Mesenteric fat pad (tissue), 1 donor: ENCODE measurements at regions not wholly inside any gene's neighbourhood (a gene's known extent, or its start where the extent isn't known, plus 50 kb on each side); places are given as distances from the start of the nearest gene placed in this dataset.

ENCODE experiments used
- DNase-seq: peaks from one replicate; pipeline ENCODE4 v3.0.0-alpha.2; 2020; ENCODE audit warnings: low spot score
- donor health status: DM: yes; HTN: yes; CAD: no.

DNA sequence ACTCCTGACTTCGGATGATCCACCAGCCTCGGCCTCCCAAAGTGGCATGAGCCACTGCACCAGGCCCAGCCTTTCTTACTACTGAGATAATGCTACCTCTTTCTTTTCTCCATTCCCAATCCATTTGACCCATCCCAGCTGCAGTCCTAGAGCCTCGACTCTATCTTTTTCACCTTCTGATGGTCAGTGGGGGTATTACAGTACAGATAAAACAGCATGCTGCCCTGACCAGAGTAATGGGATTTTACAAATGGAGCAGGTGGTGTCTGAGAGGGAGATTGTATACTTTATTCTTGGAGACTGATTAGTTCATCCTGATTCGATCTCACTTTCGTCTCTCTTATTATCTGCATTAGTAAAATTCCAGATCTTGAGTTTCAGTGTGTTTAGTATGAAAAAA is 238.6 kb upstream of the TNP1 start:
- no peak for DNase-seq

GRCh38 chr2:217097346-217097745 is 237.5 kb upstream of the TNP1 start:
- DNase-seq = no peak

DNA sequence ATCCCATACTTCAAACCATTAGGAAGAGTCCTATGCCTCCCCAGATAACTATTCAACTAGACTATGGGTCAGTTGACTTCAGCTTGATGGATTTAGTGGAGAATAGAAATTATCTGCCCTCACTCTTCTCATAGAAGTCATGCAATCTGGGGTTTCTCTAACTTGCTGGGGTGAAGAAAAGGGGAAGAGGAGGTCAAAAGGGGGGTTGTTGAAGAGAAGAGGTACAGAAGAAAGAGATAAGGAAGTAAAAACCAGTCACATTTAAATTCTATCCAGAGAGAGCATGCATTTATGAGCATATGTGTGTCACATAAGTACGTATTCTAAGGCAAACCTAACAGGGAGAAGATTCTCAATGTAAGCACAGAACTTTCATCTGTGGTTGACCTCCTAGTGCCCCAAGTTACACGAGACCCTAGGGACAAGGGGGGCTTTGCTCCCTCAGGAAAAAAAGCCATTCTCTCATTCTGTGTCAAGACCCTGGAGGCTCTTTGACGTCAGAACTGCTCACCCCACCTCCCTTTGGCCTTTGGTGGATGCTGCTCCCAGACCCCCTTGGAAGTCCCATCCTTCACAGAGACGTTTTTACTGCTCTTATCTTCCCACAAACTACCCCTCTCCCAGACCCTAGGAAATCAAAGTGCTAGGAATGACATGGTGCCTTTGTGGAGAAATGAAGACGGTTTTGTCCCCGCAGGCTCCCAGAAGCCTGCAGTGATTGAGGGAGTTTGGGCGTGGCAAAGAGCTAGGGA is 236.8 kb upstream of the TNP1 start:
- no peak for DNase-seq

GRCh38 chr2:217095511-217096205 is 235.8 kb upstream of the TNP1 start:
- DNase-seq = no peak

- DNase-seq = no peak
Observed at GRCh38 chr2:217092710-217093379, 233.0 kb upstream of the TNP1 start.

- no peak for DNase-seq
Observed at GRCh38 chr2:217091531-217091930, 231.7 kb upstream of the TNP1 start.

DNA sequence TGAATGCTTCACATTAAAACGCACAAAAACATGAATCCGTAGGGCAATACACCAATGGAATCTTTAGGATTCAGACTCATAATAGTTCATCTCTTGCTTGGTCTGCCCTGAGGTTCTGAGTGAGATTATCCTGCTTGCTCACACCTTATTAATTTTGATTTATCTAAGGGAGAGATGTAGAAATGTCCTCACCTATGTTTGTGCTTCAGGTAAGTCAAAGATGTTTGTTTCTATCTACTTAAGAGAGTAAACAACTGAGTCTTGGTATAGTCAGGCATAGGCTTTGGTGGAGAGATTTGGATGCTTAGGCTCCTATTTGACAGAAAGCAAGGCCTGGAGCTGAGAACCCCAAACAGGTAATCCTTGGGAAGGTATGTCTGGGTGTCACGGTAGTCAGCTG is 231.0 kb upstream of the TNP1 start:
- no peak for DNase-seq

DNA sequence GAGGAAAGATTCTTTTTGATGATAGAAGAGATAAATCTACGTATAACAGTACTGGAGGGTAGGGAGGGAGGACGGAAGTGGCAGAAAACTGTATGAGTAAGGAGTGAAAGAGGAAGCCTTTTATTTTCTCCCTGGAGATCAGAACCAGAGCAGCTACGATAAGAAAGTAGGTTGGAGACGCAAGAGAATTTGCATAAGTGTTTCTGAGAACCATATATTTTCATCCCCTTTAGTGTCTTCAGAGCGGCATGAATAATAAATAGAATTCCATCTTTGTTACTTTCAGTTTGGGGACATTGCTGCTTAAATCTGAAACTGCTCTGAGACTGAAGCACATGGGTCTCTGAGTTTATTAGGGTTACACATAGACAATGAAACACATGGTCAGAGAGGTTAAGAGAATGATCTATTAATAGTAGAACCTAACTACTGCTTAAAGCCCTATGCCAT is 230.2 kb upstream of the TNP1 start:
- no peak for DNase-seq

- no peak for DNase-seq
Observed at GRCh38 chr2:217086718-217087117, 226.9 kb upstream of the TNP1 start.

DNA sequence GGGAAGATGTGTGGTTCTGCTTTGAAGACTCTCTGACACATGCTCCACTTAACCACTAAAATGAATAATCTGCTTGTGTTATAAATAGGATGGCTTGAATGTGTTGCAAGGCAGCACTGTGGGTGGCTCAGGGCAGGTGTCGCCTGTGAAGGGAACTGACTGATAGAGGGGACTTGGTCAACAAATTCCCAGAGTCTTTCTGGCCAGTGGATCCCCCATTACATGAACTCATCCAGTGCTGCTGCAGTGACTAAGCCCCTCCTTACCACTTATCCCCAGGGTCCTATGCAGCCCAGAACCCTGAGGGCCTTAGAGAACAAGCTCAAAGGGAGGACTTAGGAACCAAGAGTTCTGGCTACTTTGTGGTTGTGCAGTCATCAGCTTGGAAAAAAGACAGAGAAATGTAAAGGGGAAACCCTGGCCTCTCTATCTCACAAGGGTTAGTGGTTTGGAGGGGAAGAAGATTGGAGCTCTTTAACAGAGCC is 226.2 kb upstream of the TNP1 start:
- no peak for DNase-seq

- DNase-seq = no peak
Observed at GRCh38 chr2:217085543-217085942, 225.7 kb upstream of the TNP1 start.

- DNase-seq = no peak
Observed at GRCh38 chr2:217081799-217082198, 221.9 kb upstream of the TNP1 start.

- DNase-seq = no peak
Observed at GRCh38 chr2:217079165-217079564, 219.3 kb upstream of the TNP1 start.

DNA sequence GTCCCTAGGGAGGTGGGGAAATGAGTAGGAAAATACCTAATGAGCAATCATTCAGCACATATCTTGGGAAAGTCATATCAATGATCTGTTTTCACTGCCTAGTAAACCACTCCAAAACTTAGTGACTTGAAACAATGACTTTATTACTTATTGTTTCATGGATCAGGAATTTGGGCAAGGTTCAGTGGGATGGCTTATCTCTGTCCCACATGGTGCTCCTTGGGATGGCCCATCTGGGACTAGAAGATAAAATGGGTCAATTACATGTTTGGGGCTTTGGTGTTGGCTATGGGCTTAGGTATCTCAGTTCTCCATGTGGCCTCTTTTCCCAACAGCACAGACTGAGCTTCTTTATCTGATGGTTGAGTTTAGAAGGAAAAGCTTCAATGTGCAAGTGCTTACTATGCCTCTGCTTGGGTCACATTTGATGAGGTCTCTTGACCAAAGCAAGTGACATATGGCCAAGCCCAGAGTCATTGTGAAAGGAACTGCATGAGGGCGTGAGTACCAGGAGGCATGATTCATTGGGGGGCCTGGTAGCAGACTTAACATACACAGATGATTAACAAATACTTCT is 218.1 kb upstream of the TNP1 start:
- DNase-seq = no peak

DNA sequence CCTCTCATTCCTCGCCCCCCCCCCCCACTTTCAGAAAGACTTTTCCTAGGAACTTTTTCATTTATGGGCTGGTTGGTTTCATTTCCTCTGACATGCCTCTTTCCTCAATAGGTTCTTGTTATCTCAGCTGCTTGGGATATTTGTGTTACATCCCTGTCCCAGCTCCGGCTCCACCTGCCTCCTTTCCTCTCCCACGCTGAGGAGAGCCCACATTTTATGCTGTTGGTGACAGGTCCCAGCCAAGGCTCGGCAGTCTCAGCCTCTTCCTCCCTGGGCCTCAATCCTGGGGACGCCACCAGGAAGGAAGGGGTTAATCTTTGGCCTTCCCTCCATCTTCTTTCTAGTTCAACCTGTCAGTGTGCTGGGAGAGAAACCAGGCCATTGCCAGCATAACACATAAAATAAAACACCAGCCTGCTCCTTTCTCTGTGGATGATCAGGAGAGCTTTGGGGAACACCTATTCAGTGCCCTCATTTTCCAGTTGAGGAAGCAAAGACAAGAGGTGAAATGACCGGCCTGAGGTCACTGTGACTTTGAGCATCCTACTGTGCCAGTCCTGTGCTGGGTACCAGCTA is 216.9 kb upstream of the TNP1 start:
- no peak for DNase-seq

DNA sequence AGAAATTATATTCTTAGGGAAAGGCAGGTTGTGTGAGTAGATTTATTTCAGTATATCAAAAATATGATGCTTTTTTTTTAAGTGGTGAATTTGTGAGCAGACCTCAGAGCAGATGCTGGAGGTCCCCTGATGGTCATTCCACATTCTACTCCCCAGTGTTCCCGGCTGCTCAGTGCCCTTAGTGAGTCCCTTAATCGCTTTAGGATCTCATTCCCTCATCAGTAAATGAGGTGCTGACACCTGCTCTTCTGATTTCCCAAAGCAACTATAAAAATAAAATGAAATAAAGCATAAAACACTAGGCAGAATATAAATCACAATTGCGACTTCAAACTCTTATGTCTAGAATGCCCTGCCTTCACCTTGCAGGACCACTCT is 216.2 kb upstream of the TNP1 start:
- no peak for DNase-seq

GRCh38 chr2:217075268-217076057 is 215.6 kb upstream of the TNP1 start:
- DNase-seq = no peak

GRCh38 chr2:217074576-217075255 is 214.9 kb upstream of the TNP1 start:
- no peak for DNase-seq

- DNase-seq = no peak
Observed at GRCh38 chr2:217071416-217071815, 211.6 kb upstream of the TNP1 start.

GRCh38 chr2:217070611-217071010 is 210.7 kb upstream of the TNP1 start:
- DNase-seq = no peak
